Stimulated activated CD8-positive, alpha-beta memory T cell treated with anti-CD3 and anti-CD28 coated beads, Interleukin-7, amount 100 ng/mL, for 48 hours (primary cell): ENCODE measurements at regions not wholly inside any gene's neighbourhood (a gene's known extent, or its start where the extent isn't known, plus 50 kb on each side); places are given as distances from the start of the nearest gene placed in this dataset.
"Not testable (repeated sequence)": the region's sequence is repeated elsewhere in the genome, so short reads cannot be mapped to it uniquely, and the experiment has no call there.

Experiments used
- DNase-seq, 2 donors: peaks; one replicate each; pipeline ENCODE4 v3.0.0-alpha.2; 2020; ENCODE audit warnings: low read depth in 1 of 2; ENCODE audit errors: extremely low read depth in 1 of 2

DNA sequence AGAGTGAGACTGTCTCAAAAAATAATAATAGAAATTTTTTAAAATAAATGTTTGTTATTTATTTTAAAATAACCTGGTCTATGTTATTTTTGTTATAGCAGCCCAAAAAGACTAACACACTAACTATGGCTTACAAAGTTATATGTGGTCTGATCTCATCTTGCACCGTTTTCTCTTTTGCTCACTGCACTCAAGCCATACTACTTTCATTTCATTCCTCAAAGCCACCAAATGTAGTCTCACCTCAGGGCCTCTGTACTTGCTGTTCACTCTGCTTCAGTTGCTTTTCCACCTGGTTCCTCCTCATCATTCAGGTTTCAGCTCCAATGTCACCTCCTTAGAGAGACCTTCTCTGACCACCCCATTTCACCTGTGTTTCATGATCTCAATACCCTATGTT is 55.2 kb upstream of the MDM1 start:
- no peak for DNase-seq

DNA sequence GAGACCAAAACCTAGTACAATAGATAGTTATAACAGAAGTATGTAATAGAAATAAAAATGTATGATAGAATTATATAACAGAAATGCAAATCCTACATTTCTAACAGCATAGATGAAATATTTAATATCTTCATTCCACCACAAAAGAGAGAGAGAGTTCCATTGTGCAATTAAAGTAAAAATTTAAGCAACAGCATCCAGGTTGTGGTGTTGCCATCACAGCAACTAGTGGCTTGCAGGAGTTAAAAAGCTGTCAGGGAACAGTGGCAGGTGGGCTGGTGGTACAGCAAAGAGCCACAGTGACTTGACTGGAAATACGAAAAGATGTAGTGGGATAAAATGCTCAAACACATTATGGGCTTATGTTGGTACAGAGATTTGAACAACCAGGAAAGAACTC is 57.1 kb upstream of the MDM1 start:
- DNase-seq, result no peak

DNA sequence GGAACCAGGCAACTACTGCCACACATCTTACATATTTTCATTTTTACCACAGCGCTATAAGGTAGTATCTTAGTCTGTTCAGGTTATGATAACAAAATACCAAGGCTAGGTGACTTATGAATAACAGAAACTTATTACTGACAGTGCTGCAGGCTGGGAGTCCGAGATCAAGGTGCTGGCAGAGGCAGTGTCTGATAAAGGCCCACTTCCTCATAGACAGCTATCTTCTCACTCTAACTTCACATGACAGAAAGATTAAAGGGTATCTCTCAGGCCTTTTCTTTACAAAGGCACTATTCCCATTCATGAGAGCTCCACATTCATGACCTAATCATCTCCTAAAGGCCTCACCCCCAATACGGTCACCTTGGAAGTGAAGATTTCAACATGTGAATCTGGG is 59.8 kb upstream of the MDM1 start:
- DNase-seq, result no peak

DNA sequence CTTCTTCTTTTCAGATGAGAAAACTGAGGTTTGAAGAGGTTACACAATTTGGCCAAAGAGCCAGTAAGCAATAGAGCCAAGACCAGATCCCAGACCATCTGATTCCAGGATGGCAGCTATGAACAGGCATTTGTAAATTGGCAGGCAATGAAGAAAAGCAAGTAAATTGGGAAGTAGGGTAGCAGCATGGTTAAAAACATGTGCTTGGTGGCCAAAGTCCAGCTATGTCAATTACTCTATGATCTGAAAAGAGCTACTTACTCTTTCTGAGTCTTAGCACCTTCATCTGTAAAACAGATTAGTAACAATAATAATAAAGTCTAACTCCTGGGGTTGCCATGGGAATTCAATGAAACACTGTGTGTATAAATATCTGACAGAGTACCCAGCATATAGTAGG is 60.2 kb upstream of the MDM1 start:
- no peak for DNase-seq

DNA sequence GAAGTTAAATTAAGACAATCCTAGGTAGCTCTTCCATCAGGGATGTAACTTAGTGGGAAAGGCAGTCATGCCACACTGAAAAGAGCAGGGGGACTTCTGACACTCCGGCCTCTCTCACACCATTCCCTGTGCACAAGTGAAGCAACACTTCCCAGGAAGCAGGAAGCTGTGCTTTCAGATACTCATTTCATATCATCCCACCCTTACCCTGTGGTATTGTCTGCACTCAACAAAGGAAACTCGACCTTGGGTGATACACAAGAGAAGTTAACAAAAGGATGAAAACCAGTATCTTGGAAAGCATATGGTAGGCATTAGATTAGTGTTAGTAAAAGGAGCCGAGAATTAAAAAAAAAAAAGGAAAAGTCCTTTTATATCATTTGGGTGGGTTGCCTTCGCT is 61.3 kb upstream of the MDM1 start:
- no peak for DNase-seq

DNA sequence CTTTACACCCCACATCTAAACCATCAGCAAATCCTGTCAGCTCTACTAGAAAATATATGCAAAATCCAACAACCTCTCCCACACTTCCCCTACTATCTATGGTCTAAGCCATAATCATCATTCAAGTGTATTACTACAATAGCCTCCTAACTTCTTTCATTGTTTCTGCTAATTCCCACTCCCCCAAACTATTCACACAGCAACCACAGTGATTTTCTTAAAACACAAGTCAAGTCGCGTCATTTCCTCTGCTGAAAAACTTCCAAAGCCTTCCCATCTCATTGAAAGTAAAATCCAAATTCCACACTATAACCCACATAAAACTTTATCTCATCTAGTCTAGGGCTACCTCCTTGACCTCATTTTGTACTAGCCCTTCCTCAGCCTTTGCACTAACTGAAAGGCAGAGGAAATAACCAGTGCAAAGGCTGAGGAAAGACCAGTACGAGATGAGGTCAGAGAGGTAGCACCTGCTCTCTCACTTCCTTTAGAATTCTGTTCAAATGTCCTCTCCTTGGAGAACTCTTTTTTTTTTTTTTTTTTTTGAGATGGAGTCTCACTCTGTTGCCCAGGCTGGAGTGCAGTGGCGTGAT is 65.5 kb upstream of the MDM1 start:
- DNase-seq, result no peak

DNA sequence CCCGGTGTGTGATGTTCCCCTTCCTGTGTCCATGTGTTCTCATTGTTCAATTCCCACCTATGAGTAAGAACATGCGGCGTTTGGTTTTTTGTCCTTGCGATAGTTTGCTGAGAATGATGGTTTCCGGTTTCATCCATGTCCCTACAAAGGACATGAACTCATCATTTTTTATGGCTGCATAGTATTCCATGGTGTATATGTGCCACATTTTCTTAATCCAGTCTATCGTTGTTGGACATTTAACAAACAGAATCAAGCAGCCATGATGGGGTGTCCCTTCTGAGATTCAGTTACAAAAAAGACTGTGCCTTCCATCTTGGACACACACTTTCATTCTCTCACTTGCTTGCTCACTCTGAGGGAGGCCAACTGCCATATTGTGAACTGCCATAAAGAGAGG is 66.5 kb upstream of the MDM1 start:
- not testable (repeated sequence) for DNase-seq

DNA sequence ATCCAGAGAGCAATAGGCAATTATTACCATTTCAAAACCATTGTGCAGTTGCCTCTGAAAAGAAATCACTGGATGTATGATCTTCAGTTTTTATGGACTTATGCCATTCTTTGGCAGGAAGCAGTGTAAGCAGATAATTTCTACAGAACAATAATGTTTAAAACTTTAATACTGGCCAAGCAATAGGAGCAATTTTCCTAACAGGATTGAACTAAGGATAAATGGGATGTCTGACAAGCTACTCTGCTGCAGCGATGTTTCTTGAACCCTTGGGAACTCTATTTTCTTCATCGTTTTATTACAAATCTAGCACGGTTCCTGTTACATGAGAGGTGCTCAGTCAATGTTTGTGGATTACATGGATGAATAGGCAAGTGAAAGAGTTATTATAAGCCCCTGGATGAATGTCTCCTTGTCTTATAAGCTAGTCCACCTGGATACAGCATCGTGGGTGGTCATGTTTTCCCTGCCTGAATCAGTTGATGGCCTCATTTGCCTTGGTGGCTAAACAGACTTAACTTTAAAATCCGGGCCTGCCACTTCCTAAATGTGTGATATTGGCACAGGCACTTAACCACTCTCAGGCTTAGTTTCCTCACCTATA is 68.2 kb upstream of the MDM1 start:
- DNase-seq, result no peak

DNA sequence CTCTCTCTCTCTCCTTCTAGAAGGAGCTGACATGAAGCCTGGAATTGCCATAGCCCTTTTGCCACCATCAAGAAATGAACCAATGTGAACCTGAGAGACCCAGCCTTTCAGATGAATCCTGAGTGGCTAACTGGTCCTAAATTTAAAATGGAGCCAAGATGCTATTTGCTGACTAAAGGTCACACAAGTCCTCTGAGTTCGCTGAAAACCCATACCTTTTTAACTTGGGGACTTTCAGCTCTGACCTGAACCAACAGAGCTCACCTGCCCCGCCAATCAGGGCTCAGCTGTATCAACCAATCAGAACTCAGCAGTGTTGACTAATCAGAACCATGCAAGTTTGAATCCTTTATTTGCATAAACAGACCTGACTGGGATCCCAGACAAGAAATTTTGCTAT is 70.3 kb upstream of the MDM1 start:
- DNase-seq, result no peak

DNA sequence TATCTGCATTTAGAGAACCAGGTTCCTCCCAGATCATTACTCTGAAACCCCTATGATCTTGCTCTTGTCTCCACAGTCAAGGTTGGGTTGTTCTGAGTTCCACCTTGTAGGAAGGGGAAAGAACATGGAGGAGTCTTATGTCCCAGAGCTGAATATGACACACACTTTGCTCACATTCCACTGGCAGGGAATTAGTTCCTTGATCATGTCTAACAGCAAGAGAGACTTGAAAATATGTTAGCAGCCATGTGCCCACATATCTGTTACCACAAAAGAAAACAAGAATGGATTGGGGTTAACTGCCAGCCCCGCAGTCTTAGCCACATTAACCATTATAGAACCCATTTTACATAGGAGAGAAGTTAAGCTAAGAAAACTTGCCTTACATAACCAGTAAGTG is 71.1 kb upstream of the MDM1 start:
- DNase-seq, result no peak

DNA sequence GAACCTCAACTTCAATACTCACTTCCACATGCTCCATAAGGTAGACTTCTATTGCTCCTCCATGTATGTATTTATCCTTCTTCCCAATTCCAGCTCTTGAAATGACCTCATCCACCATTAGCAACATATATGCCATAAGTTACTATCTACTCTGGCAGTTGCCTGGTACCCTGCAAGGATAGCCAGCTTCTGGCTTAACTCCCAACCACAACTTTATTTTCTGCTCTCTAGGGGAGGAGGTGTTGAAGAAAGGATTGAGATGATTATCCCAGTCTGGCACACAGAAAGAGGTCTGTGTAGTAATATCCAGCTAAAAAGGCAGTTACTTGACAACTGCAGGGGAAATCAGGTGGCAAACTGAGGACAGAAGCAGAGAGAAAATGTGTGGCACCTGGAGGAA is 71.5 kb upstream of the MDM1 start:
- DNase-seq, result no peak

DNA sequence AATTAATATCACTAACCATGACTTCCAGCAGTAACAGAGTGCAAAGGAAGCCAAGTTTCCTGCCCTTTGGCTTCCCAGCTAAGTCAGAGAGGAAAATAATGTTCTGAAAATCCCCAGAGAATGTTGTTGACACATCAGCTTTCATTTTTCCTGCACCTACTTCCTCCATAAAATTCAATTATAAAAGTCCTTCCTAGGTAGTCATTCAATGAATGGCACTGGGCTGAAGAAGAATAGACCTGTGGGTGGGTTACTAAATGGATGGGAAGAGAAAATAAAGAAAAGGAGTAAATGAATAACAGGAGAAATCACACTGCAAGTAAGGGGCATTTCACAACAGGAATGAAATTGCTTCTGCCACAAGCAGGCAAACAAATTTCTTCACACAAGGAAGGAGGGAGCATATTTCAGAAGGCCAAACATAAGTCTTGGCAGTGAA is 73.2 kb upstream of the MDM1 start:
- DNase-seq, result no peak

DNA sequence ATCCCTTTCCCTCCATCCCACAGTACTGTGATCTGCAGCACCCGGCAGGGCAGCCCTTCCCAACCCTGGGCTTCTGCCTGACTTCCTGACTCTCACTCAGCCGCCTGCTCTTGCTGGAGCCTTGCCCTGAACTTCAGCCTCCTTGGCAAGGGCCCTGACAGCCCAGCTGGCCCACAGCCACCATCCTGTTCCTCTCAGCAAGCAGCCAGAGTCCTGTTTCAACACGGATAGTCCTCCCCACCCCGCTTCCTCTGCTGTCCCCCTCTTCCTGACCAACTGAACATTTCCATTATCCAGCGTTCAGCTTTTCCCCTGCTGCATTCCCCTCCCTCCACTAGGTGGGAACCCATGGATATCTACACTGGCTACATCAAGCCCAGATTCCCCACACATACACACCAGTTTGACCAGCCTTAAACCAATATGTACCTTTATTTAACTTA is 74.0 kb upstream of the MDM1 start:
- no peak for DNase-seq

DNA sequence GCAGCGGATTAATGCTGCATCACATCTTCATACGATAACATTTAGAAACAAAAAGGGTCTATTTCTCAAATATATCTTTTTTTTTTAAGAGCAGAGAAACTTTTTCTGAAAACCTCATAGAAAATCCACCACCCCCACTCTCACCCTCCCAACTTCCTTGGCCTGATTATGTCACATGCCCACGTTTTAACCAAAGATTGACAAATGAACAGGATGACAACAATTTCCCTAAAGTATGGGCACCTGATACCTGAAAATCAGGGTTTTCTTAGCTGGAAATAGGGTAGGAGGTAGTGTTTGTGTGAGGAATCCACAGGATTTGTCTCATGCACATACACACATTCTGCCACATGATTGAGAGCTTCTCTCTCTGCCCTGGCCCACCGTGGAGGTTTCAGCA is 74.7 kb upstream of the MDM1 start:
- no peak for DNase-seq

DNA sequence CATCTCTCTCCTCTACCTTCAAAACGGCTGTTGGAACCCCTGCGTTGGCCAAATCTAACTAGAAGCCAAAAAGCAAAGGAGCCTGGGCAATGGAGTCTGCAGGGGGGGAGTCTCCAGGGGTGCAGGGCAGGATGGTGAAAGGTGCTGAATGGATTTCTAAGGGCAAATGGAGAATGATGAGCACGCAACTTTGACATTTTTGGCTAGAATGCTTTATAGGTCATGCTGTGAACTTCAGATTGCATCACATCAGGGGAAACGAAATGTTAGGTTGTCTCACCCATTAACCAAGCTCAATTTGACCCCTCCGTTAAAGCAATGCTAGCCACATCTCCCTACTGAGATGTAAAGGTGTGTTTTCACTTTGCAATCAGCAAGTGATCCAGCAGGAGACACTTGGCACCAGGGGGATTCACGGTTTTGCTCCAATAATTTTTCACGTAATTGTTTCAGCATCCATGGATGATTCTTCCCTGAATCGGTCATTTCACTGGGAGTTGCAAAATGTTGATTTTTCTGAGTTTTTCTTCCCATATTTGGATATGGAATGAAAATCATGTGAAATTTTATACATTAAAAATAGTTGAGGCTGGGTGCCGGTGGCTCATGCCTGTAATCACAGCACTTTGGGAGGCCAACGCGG is 78.0 kb upstream of the MDM1 start:
- DNase-seq, result no peak

DNA sequence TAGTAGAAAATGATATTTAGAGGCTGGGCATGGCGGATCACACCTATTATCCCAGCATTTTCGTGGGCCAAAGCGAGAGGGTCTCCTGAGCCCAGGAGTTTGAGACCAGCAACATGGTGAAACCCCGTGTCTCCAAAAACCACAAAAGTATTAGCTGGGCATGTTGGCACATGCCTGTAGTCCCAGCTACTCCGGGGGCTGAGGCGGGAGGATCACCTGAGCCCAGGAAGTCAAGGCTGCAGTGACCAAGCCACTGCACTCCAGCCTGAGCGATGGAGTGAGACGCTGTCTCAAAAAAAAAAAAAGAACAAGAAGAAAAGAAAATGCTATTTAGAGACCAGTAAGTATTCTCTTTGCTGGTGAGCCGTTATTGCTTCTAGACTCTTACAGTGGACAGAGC is 79.2 kb upstream of the MDM1 start:
- no peak for DNase-seq

DNA sequence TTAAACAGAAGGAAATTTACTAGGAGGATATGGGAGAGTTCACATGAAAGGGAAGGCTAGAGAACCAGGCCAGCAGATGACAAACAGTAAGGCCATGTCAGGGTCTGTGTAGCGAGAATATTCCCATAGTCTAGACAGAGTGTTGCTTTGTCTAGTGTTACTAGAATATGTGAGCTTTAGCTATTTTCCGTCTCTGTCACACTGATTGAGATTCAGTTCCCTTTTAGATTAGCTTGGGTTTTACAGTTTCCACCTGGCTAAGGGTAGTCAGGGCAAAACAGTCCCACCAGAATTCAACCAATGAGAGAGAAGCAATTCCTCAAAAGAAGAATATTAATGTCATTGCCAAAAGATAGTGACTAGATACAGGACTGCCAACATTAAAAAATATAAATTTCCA is 82.8 kb upstream of the MDM1 start:
- no peak for DNase-seq

DNA sequence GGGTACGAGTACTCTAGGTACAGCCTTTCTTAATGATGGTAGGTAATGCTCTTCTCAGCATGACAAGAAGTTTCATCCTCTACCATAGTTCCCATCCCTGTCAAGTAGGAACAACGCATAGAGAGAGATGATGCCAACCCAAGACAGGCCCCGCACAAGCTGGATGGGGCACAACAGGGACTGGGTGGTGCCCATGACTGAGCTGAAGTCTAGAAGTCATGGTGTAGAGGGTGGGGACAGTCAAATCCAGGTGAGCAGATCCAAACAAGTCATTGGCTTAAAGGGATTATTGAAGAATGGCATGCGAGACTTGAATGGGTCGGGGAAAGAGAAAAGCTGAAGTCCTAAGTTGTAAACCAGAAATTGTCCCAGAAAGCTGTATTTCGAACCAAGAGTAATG is 84.2 kb upstream of the MDM1 start:
- DNase-seq, result no peak

DNA sequence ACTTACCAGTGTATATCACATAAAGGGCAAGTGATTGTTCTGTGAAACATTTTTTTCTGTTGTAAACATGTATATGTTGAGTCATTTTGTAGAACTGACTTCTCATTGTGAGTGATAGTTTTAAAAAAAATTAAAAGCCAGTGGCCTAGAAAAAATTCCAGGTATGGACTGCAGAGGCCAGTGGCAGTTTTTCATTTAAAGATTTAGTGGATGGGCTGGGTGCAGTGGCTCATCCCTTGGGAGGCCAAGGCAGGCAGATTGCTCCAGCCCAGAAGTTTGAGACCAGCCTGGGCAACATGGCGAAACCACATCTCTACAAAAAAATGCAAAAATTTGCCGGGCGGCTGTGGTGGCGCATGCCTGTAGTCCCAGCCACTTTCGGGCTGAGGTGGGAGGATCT is 84.7 kb upstream of the MDM1 start:
- no peak for DNase-seq

DNA sequence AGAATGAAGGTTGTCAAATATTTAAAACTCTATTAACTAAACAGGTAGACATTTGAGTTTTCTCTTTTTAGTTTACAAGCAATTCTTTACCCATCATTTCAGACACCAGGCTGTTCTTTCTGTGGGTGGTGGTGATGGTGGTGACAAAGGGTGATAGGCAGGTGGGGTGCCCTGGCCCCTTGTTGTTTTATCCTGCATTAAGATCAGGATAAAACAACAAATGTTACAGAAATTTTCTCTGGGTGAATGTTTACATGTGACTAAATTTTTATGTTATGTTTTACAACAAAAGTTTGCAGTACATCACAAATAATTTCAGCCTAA is 85.9 kb upstream of the MDM1 start:
- no peak for DNase-seq

DNA sequence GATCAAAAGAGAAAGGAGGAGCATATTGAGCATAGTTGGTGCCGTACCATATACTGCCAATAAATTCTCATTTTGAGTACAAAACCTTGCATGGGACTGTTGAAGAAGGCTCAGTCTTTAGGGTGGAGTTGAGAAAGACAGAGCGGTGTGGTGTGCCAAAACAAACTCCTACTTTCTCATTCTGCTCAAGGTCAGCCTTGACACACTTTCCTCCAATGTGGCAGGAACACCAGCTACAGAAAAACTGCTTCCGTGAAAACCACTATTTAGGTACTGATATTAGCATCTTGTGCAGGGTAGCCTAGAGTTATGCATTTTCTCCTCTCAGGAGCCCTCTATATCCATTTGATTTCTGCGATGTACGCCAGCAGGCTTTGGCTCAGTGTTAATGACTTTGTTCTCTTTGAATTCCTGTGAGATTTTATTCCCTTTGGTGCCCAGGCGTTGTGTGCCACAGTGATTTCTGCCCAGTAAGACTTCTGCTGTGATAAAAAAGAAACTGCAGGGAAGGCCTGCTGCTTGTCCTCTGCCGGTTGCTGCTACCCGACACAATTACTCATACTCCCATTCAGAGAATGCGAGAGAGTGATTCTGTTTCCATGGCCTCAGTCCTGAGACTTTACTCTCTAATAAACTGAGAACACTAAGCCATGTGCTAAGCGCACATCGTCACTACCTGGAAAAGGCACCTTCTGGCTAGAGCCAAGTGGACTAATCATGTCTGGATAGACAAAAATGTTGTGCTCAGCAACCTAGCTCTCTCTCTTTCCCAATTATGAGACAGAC is 88.3 kb upstream of the MDM1 start:
- no peak for DNase-seq

DNA sequence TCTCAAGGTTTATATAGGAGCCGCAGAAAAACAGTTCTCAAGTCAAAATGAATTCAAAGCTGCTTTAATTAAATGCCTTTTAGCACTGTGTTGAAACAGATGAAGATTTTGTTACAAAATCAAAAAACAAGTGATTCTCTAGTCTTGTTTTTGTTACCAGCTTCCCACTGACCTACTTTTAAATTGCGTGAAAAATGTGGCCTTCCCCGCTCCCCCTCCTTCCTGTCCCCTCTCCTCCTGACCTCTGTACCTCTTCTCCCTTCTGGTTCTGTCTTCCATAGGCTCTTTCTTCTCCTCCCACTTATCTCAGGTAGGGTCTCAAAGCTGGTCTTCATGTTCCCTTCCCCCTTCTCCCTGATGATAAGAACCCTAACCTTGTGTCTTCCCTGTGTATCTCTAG is 90.0 kb upstream of the MDM1 start:
- no peak for DNase-seq
